CD8-positive, alpha-beta memory T cell (primary cell): ENCODE measurements at regions not wholly inside any gene's neighbourhood (a gene's known extent, or its start where the extent isn't known, plus 50 kb on each side); places are given as distances from the start of the nearest gene placed in this dataset.

Experiments
- CTCF ChIA-PET: fragments of 350-600 bp; sonication (Branson Sonifier 250); formaldehyde crosslinking; loops from one replicate; lab custom pipeline; 2021; ENCODE audit warnings: antibody characterized with exemption; lab: Charles Lee
- POLR2A ChIA-PET: fragments of 350-600 bp; sonication (Branson Sonifier 250); formaldehyde crosslinking; loops from one replicate; lab custom pipeline; 2021; ENCODE audit warnings: antibody characterized with exemption; lab: Charles Lee
- DNase-seq, 5 donors: peaks; one replicate each; pipeline versions ENCODE4 v3.0.0 to v3.0.0-alpha.2; 2020 to 2022; ENCODE audit warnings: mixed read lengths in 1 of 5
- H3K27ac ChIP-seq: one replicate; pipeline ENCODE4 v1.7.0; 2013; ENCODE audit warnings: low read depth, mild to moderate bottlenecking, low read length, moderate library complexity
- H3K27me3 ChIP-seq: 2 replicates; pipeline ENCODE4 v1.7.0; 2013; ENCODE audit warnings: low read length, mild to moderate bottlenecking; ENCODE audit not compliant: insufficient read depth, poor library complexity, severe bottlenecking
- H3K36me3 ChIP-seq: 2 replicates; pipeline ENCODE4 v1.7.0; 2013; ENCODE audit warnings: mild to moderate bottlenecking, low read length, moderate library complexity; ENCODE audit not compliant: insufficient read depth
- H3K4me1 ChIP-seq: 2 replicates; pipeline ENCODE4 v1.7.0; 2013; ENCODE audit warnings: mild to moderate bottlenecking, low read length, moderate library complexity; ENCODE audit not compliant: insufficient read depth
- H3K4me3 ChIP-seq: 2 replicates; pipeline ENCODE4 v1.7.0; 2013; ENCODE audit warnings: mild to moderate bottlenecking, low read length
- H3K9me3 ChIP-seq: 2 replicates; pipeline ENCODE4 v1.7.0; 2013; ENCODE audit warnings: mild to moderate bottlenecking, low read length
- H3K27ac Mint-ChIP-seq, 8 donors: one replicate each; pipeline ENCODE4 v1.8.0; 2020 to 2021; ENCODE audit warnings: mixed read lengths in 8 of 8, mild to moderate bottlenecking in 6 of 8, inconsistent platforms in 3 of 8, moderate library complexity in 3 of 8
- H3K27me3 Mint-ChIP-seq, 2 donors: one replicate each; pipeline ENCODE4 v1.8.0; 2020 to 2021; ENCODE audit warnings: mixed read lengths in 2 of 2, mild to moderate bottlenecking in 1 of 2, moderate library complexity in 1 of 2
- H3K36me3 Mint-ChIP-seq, 3 donors: one replicate each; pipeline ENCODE4 v1.8.0; 2020 to 2021; ENCODE audit warnings: mixed read lengths in 3 of 3, inconsistent platforms in 1 of 3, mild to moderate bottlenecking in 1 of 3
- H3K4me1 Mint-ChIP-seq, 3 donors: one replicate each; pipeline ENCODE4 v1.8.0; 2020 to 2021; ENCODE audit warnings: mixed read lengths in 3 of 3, inconsistent platforms in 1 of 3, mild to moderate bottlenecking in 1 of 3
- H3K4me3 Mint-ChIP-seq, 7 donors: one replicate each; pipeline ENCODE4 v1.8.0; 2020 to 2021; ENCODE audit warnings: mixed read lengths in 7 of 7, mild to moderate bottlenecking in 6 of 7, moderate library complexity in 4 of 7, inconsistent platforms in 2 of 7
- H3K9me3 Mint-ChIP-seq, 5 donors: one replicate each; pipeline ENCODE4 v1.8.0; 2020 to 2022; ENCODE audit warnings: mixed read lengths in 5 of 5, mild to moderate bottlenecking in 3 of 5, moderate library complexity in 2 of 5, inconsistent platforms in 1 of 5

GRCh38 chr18:22340331-22340730 lies 77.4 kb downstream of the CTAGE1 start:
- no peaks in the 10 kb centered on the region for H3K9me3 Mint-ChIP-seq
- H3K36me3 ChIP-seq = no peaks in the 10 kb centered on the region
- H3K27me3 Mint-ChIP-seq = peaks cover 0 to 2% of the 10 kb centered on the region in 2 donors
- H3K27ac Mint-ChIP-seq = peak overlapping the region; percentile 66 to 99 (median 78)
- H3K4me1 ChIP-seq = peaks cover 64% of the 10 kb centered on the region
- H3K9me3 ChIP-seq = no peaks in the 10 kb centered on the region
- no peaks in the 10 kb centered on the region for H3K27me3 ChIP-seq
- H3K27ac ChIP-seq = no peak overlapping the region
- no peak overlapping the region for H3K4me3 ChIP-seq
- ChIA-PET CTCF (no interaction called here), POLR2A (no interaction called here)
- H3K4me3 Mint-ChIP-seq = peak overlapping the region in 2 of 7 donors; percentile 11 to 63
- no peaks in the 10 kb centered on the region for H3K36me3 Mint-ChIP-seq
- H3K4me1 Mint-ChIP-seq = peaks cover 90 to 98% (median 90%) of the 10 kb centered on the region in 3 donors
- no peak for DNase-seq

GRCh38 chr18:22339913-22340312 lies 77.8 kb downstream of the CTAGE1 start:
- no peak overlapping the region for H3K4me3 ChIP-seq
- peaks cover 64% of the 10 kb centered on the region for H3K4me1 ChIP-seq
- H3K4me1 Mint-ChIP-seq = peaks cover 89 to 97% (median 90%) of the 10 kb centered on the region in 3 donors
- H3K9me3 ChIP-seq = no peaks in the 10 kb centered on the region
- H3K4me3 Mint-ChIP-seq = peak overlapping the region in 3 of 7 donors; percentile 11 to 63 (median 19)
- H3K27me3 Mint-ChIP-seq = peaks cover 0 to 2% of the 10 kb centered on the region in 2 donors
- H3K36me3 ChIP-seq = no peaks in the 10 kb centered on the region
- no peaks in the 10 kb centered on the region for H3K9me3 Mint-ChIP-seq
- no peaks in the 10 kb centered on the region for H3K27me3 ChIP-seq
- ChIA-PET POLR2A (no interaction called here), CTCF (no interaction called here)
- DNase-seq = no peak
- no peaks in the 10 kb centered on the region for H3K36me3 Mint-ChIP-seq
- peak overlapping the region; percentile 66 to 99 (median 74) for H3K27ac Mint-ChIP-seq
- H3K27ac ChIP-seq = no peak overlapping the region

DNA sequence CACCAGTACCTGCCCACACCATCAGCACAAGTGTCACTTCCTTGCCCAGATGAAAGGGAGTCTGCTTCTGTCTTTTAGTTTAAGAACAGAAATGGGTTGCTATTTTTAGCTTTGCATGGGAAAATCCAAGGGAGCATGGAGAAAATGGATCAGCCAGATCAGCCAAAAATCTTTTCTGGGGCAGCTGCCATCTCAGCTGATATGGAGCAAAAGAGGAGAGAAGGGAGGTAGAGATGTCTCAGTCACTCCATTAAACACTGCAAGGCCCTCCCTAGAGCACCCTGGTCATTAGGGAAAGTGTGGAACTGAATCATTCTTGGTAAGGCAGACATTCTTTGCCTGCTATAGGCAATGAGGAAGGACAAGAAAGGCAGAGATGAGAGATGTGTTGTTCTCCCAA lies 79.9 kb downstream of the CTAGE1 start:
- H3K9me3 Mint-ChIP-seq = no peaks in the 10 kb centered on the region
- H3K4me3 Mint-ChIP-seq = peak overlapping the region; percentile 4 to 69 (median 58)
- ChIA-PET CTCF (no interaction called here), POLR2A (no interaction called here)
- no peak overlapping the region for H3K4me3 ChIP-seq
- no peaks in the 10 kb centered on the region for H3K36me3 ChIP-seq
- H3K4me1 Mint-ChIP-seq = peaks cover 70 to 84% (median 74%) of the 10 kb centered on the region in 3 donors
- no peak for DNase-seq
- H3K4me1 ChIP-seq = peaks cover 46% of the 10 kb centered on the region
- H3K27ac Mint-ChIP-seq = peak overlapping the region; percentile 12 to 95 (median 82)
- H3K27ac ChIP-seq = no peak overlapping the region
- H3K27me3 ChIP-seq = no peaks in the 10 kb centered on the region
- H3K36me3 Mint-ChIP-seq = no peaks in the 10 kb centered on the region
- H3K27me3 Mint-ChIP-seq = peaks cover 0 to 2% of the 10 kb centered on the region in 2 donors
- no peaks in the 10 kb centered on the region for H3K9me3 ChIP-seq

DNA sequence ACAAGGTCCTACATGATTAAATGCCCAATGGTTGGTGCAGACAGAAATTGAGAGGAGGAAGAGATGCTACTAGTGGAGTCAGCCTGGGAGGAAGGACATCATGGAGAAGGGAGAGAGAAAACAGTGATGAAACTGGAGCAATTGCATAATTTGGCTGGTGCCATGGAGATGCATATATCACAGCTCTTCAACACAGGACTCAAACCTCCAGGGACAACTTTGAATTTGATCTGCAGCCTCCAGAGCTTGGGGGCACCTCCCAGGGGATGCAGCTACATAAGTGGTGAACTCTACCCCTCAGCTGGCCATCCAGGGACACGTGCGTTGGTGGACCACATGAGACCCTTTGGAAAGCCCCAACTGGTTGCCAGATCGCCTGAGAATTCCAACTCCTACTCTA lies 80.4 kb downstream of the CTAGE1 start:
- Mint-ChIP-seq H3K27ac (peak overlapping the region in 5 of 8 donors; percentile 49 to 95 (median 81)), H3K27me3 (peaks cover 0 to 2% of the 10 kb centered on the region in 2 donors), H3K9me3 (no peaks in the 10 kb centered on the region), H3K4me3 (peak overlapping the region; percentile 5 to 69 (median 58)), H3K36me3 (peaks cover 0 to 2% (median 0%) of the 10 kb centered on the region in 3 donors), H3K4me1 (peaks cover 65 to 79% (median 69%) of the 10 kb centered on the region in 3 donors)
- POLR2A ChIA-PET = no interaction called here
- no peaks in the 10 kb centered on the region for H3K9me3 ChIP-seq
- peaks cover 41% of the 10 kb centered on the region for H3K4me1 ChIP-seq
- CTCF ChIA-PET = no interaction called here
- DNase-seq = no peak
- no peaks in the 10 kb centered on the region for H3K36me3 ChIP-seq
- H3K27ac ChIP-seq = no peak overlapping the region
- H3K27me3 ChIP-seq = no peaks in the 10 kb centered on the region
- H3K4me3 ChIP-seq = no peak overlapping the region

- no peaks in the 10 kb centered on the region for H3K27me3 ChIP-seq
- no peak overlapping the region for H3K27ac ChIP-seq
- CTCF ChIA-PET = interaction anchor here (1.6 to 2.1 kb wide), 2 partner anchors 8 to 10 kb away, joined by 5 to 6 read pairs; no protein-coding TSS in a partner anchor
- peaks cover 32% of the 10 kb centered on the region for H3K4me1 ChIP-seq
- no peaks in the 10 kb centered on the region for H3K9me3 ChIP-seq
- no peak for DNase-seq
- Mint-ChIP-seq H3K27me3 (peaks cover 0 to 2% of the 10 kb centered on the region in 2 donors), H3K4me3 (no peak overlapping the region), H3K4me1 (peaks cover 61 to 70% (median 64%) of the 10 kb centered on the region in 3 donors), H3K27ac (peak overlapping the region in 2 of 8 donors; percentile 27 to 84), H3K9me3 (no peaks in the 10 kb centered on the region), H3K36me3 (peaks cover 0 to 4% (median 0%) of the 10 kb centered on the region in 3 donors)
- no peak overlapping the region for H3K4me3 ChIP-seq
- POLR2A ChIA-PET = no interaction called here
- H3K36me3 ChIP-seq = no peaks in the 10 kb centered on the region
Observed at GRCh38 chr18:22336406-22336805, 81.3 kb downstream of the CTAGE1 start.

DNA sequence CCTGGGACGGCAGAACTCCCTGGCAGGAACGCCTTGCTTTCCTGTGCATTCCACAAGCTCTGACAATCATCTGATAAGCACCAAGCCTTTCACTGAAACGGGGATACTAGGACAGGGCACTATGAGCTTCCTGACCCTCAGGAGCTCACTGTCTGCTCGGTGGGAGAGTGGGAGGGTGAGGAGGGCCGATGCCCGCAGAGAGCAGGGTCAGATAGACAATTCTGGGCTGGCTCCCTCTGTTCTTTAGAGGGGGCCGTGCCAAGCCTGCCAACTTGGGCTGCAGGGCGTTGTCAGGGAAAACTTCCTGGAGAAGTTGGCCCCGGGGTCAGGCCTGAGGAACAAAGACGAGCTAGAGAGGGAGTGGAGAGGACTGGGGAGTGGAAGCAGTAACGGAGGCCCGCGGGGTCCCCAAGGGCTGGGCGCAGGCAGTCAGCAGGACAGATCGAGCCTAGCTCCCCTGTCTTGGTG lies 82.0 kb downstream of the CTAGE1 start:
- ChIA-PET CTCF (interaction anchor here (1.6 to 2.1 kb wide), 2 partner anchors 9 to 11 kb away, joined by 5 to 6 read pairs; no protein-coding TSS in a partner anchor), POLR2A (no interaction called here)
- Mint-ChIP-seq H3K4me3 (peak overlapping the region in 1 of 7 donors; percentile 45), H3K27ac (peak overlapping the region in 6 of 8 donors; percentile 0 to 82 (median 20)), H3K36me3 (peaks cover 0 to 4% (median 0%) of the 10 kb centered on the region in 3 donors), H3K27me3 (peaks cover 0 to 2% of the 10 kb centered on the region in 2 donors), H3K9me3 (no peaks in the 10 kb centered on the region), H3K4me1 (peaks cover 58 to 65% (median 64%) of the 10 kb centered on the region in 3 donors)
- Histone ChIP-seq H3K27ac (no peak overlapping the region), H3K4me1 (peaks cover 29% of the 10 kb centered on the region), H3K9me3 (no peaks in the 10 kb centered on the region), H3K27me3 (no peaks in the 10 kb centered on the region), H3K4me3 (no peak overlapping the region), H3K36me3 (no peaks in the 10 kb centered on the region)
- DNase-seq = no peak

- ChIA-PET POLR2A (no interaction called here), CTCF (interaction anchor here (2.1 kb wide), 1 partner anchor 10 kb away, joined by 6 read pairs; no protein-coding TSS in a partner anchor)
- peak overlapping the region in 1 of 8 donors; percentile 1 for H3K27ac Mint-ChIP-seq
- H3K9me3 Mint-ChIP-seq = no peaks in the 10 kb centered on the region
- H3K4me3 Mint-ChIP-seq = no peak overlapping the region
- no peaks in the 10 kb centered on the region for H3K9me3 ChIP-seq
- H3K4me1 Mint-ChIP-seq = peaks cover 49 to 56% (median 53%) of the 10 kb centered on the region in 3 donors
- H3K36me3 ChIP-seq = no peaks in the 10 kb centered on the region
- peaks cover 0 to 2% of the 10 kb centered on the region in 2 donors for H3K27me3 Mint-ChIP-seq
- DNase-seq = no peak
- no peaks in the 10 kb centered on the region for H3K27me3 ChIP-seq
- no peak overlapping the region for H3K4me3 ChIP-seq
- no peak overlapping the region for H3K27ac ChIP-seq
- H3K36me3 Mint-ChIP-seq = peaks cover 0 to 4% (median 0%) of the 10 kb centered on the region in 3 donors
- H3K4me1 ChIP-seq = peaks cover 19% of the 10 kb centered on the region
Observed at GRCh38 chr18:22334567-22334966, 83.1 kb downstream of the CTAGE1 start.

GRCh38 chr18:22332590-22332989 lies 85.1 kb downstream of the CTAGE1 start:
- no peak overlapping the region for H3K4me3 ChIP-seq
- Mint-ChIP-seq H3K27me3 (peaks cover 0 to 2% of the 10 kb centered on the region in 2 donors), H3K36me3 (peaks cover 0 to 7% (median 0%) of the 10 kb centered on the region in 3 donors), H3K27ac (peak overlapping the region in 2 of 8 donors; percentile 10 to 19), H3K4me3 (no peak overlapping the region), H3K9me3 (no peaks in the 10 kb centered on the region), H3K4me1 (peaks cover 29 to 36% (median 33%) of the 10 kb centered on the region in 3 donors)
- no peaks in the 10 kb centered on the region for H3K27me3 ChIP-seq
- ChIA-PET POLR2A (no interaction called here), CTCF (no interaction called here)
- H3K9me3 ChIP-seq = no peaks in the 10 kb centered on the region
- DNase-seq = no peak
- H3K36me3 ChIP-seq = no peaks in the 10 kb centered on the region
- H3K27ac ChIP-seq = no peak overlapping the region
- peaks cover 6% of the 10 kb centered on the region for H3K4me1 ChIP-seq
